Skeletal muscle cell (primary cell): ENCODE measurements at regions not wholly inside any gene's neighbourhood (a gene's known extent, or its start where the extent isn't known, plus 50 kb on each side); places are given as distances from the start of the nearest gene placed in this dataset.

Source experiments
- DNase-seq: peaks from one replicate; pipeline ENCODE4 v3.0.0-alpha.2; 2010; ENCODE audit warnings: low read depth
- H3K4me3 ChIP-seq: 2 replicates; pipeline ENCODE4 v1.5.1; 2011; ENCODE audit warnings: low read depth, mild to moderate bottlenecking, control low read depth, low read length, moderate library complexity

GRCh38 chr3:159187706-159188105 is 385.9 kb downstream of the MFSD1 start:
- H3K4me3 ChIP-seq, result no peak overlapping the region
- no peak for DNase-seq

- DNase-seq, result peak; percentile 80
- H3K4me3 ChIP-seq, result no peak overlapping the region
Measured at GRCh38 chr3:159189994-159190669, 388.3 kb downstream of the MFSD1 start.

GRCh38 chr3:159191447-159191846 is 389.6 kb downstream of the MFSD1 start:
- DNase-seq, result peak; percentile 76

GRCh38 chr3:159196359-159196758 is 394.5 kb downstream of the MFSD1 start:
- peak; percentile 17 for DNase-seq
- no peak overlapping the region for H3K4me3 ChIP-seq

More at GRCh38 chr3:159191447-159191846, 389.6 kb downstream of the MFSD1 start:
- no peak overlapping the region for H3K4me3 ChIP-seq

GRCh38 chr3:159200176-159200575 is 398.3 kb downstream of the MFSD1 start:
- DNase-seq, result peak; percentile 52
- H3K4me3 ChIP-seq, result no peak overlapping the region

- no peak overlapping the region for H3K4me3 ChIP-seq
- DNase-seq, result no peak
Measured at GRCh38 chr3:159208050-159208449, 406.2 kb downstream of the MFSD1 start.

GRCh38 chr3:159209459-159209858 is 407.6 kb downstream of the MFSD1 start:
- H3K4me3 ChIP-seq, result no peak overlapping the region
- DNase-seq, result no peak

- H3K4me3 ChIP-seq, result no peak overlapping the region
- DNase-seq, result no peak
Measured at GRCh38 chr3:159210336-159210735, 408.5 kb downstream of the MFSD1 start.

- no peak overlapping the region for H3K4me3 ChIP-seq
Measured at GRCh38 chr3:159216311-159216710, 414.5 kb downstream of the MFSD1 start.

GRCh38 chr3:159219231-159219630 is 417.4 kb downstream of the MFSD1 start:
- no peak for DNase-seq

More at GRCh38 chr3:159216311-159216710, 414.5 kb downstream of the MFSD1 start:
- DNase-seq, result no peak

GRCh38 chr3:159221335-159221734 is 419.5 kb downstream of the MFSD1 start:
- DNase-seq, result no peak

More at GRCh38 chr3:159219231-159219630, 417.4 kb downstream of the MFSD1 start:
- no peak overlapping the region for H3K4me3 ChIP-seq

GRCh38 chr3:159229116-159229680 is 427.3 kb downstream of the MFSD1 start:
- DNase-seq, result no peak
- H3K4me3 ChIP-seq, result no peak overlapping the region

More at GRCh38 chr3:159221335-159221734, 419.5 kb downstream of the MFSD1 start:
- H3K4me3 ChIP-seq, result no peak overlapping the region

- DNase-seq, result no peak
- no peak overlapping the region for H3K4me3 ChIP-seq
Measured at GRCh38 chr3:159232966-159233365, 431.1 kb downstream of the MFSD1 start.

GRCh38 chr3:159233734-159234133 is 431.9 kb downstream of the MFSD1 start:
- DNase-seq, result no peak
- no peak overlapping the region for H3K4me3 ChIP-seq

GRCh38 chr3:159234306-159234705 is 432.5 kb downstream of the MFSD1 start:
- H3K4me3 ChIP-seq, result no peak overlapping the region
- DNase-seq, result peak; percentile 34

GRCh38 chr3:159236321-159236720 is 434.5 kb downstream of the MFSD1 start:
- DNase-seq, result no peak
- H3K4me3 ChIP-seq, result no peak overlapping the region

- H3K4me3 ChIP-seq, result no peak overlapping the region
- no peak for DNase-seq
Measured at GRCh38 chr3:159237226-159237625, 435.4 kb downstream of the MFSD1 start.

- DNase-seq, result no peak
- no peak overlapping the region for H3K4me3 ChIP-seq
Measured at GRCh38 chr3:159238646-159239045, 436.8 kb downstream of the MFSD1 start.

GRCh38 chr3:159239059-159239458 is 437.2 kb downstream of the MFSD1 start:
- no peak overlapping the region for H3K4me3 ChIP-seq
- DNase-seq, result peak; percentile 56

- H3K4me3 ChIP-seq, result no peak overlapping the region
- DNase-seq, result no peak
Measured at GRCh38 chr3:159244933-159245332, 443.1 kb downstream of the MFSD1 start.

GRCh38 chr3:159245871-159246270 is 444.0 kb downstream of the MFSD1 start:
- no peak for DNase-seq
- no peak overlapping the region for H3K4me3 ChIP-seq
